Upper lobe of left lung (tissue), 4 donors: ENCODE measurements at regions not wholly inside any gene's neighbourhood (a gene's known extent, or its start where the extent isn't known, plus 50 kb on each side); places are given as distances from the start of the nearest gene placed in this dataset.

Source experiments
- EP300 ChIP-seq, 4 donors: sonication (generic); formaldehyde crosslinking; IDR thresholded peaks; one replicate each; pipeline ENCODE4 v1.5.1; 2017; ENCODE audit warnings: antibody characterized with exemption in 4 of 4, control low read depth in 2 of 4
- POLR2AphosphoS5 ChIP-seq, 2 donors: sonication (generic); formaldehyde crosslinking; IDR thresholded peaks; one replicate each; pipeline ENCODE4 v1.5.1; 2017; ENCODE audit warnings: antibody characterized with exemption in 2 of 2

DNA sequence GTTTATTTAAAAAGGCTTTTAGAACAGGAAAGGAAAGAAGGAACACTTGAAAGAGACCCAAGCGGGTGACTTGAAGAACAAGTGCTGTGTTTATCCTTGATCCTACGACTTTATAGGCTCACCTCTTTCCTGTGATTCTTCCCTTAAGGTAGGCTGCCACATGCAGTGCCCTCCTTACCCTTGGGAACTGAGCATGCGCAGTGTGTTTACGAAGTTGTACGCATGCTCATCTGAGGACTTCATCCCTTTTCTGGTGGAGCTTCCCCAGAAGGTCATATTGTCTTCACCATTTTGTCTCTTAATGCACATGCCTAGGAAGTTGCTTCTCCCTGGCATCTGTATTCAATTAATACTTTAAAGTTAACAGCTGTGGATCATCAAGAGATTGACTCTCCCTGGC, 49.9 kb upstream of the VOPP1 start:
- TF ChIP-seq EP300 (IDR thresholded peaks at IDR 0.05) (no peak), POLR2AphosphoS5 (IDR thresholded peaks at IDR 0.05) (no peak)
